MCF 10A (cell line): ENCODE measurements at regions not wholly inside any gene's neighbourhood (a gene's known extent, or its start where the extent isn't known, plus 50 kb on each side); places are given as distances from the start of the nearest gene placed in this dataset.

Experiments
- BruUV-seq: library from RNA; stranded (reverse); fragments of 400-500 nt; replicated peaks from 2 replicates; lab custom pipeline; 2021; lab: Mats Ljungman, UMichigan
- CTCF ChIA-PET: fragments of 300-600 bp; sonication (Branson Sonifier 250); formaldehyde crosslinking; extraction: SDS; loops from one replicate; lab custom pipeline; 2021; ENCODE audit warnings: antibody characterized with exemption, inconsistent platforms; lab: Yijun Ruan, JAX
- POLR2A ChIA-PET: fragments of 300-600, 350-650 bp; sonication (Branson Sonifier 250); formaldehyde crosslinking; extraction: SDS; loops from one replicate; lab custom pipeline; 2020; ENCODE audit warnings: antibody characterized with exemption, inconsistent platforms; lab: Yijun Ruan, JAX
- DNase-seq: peaks from one replicate; pipeline ENCODE4 v3.0.0-alpha.2; 2018; ENCODE audit not compliant: unreplicated experiment
- H3K27ac Mint-ChIP-seq: one replicate; pipeline ENCODE4 v1.8.0; 2022; ENCODE audit warnings: mild to moderate bottlenecking, low read depth, mixed read lengths; ENCODE audit not compliant: unreplicated experiment
- H3K27me3 Mint-ChIP-seq: one replicate; pipeline ENCODE4 v1.8.0; 2022; ENCODE audit warnings: mixed read lengths; ENCODE audit not compliant: insufficient read depth, unreplicated experiment
- H3K36me3 Mint-ChIP-seq: one replicate; pipeline ENCODE4 v1.8.0; 2022; ENCODE audit warnings: mild to moderate bottlenecking, moderate library complexity, mixed read lengths; ENCODE audit not compliant: insufficient read depth, unreplicated experiment
- H3K4me1 Mint-ChIP-seq: one replicate; pipeline ENCODE4 v1.8.0; 2022; ENCODE audit warnings: mixed read lengths; ENCODE audit not compliant: insufficient read depth, unreplicated experiment
- H3K4me3 Mint-ChIP-seq: one replicate; pipeline ENCODE4 v1.8.0; 2022; ENCODE audit warnings: mild to moderate bottlenecking, moderate library complexity, mixed read lengths; ENCODE audit not compliant: unreplicated experiment
- H3K9me3 Mint-ChIP-seq: one replicate; pipeline ENCODE4 v1.8.0; 2022; ENCODE audit warnings: mixed read lengths; ENCODE audit not compliant: unreplicated experiment
- CTCF ChIP-seq: fragments of 200-600 bp; IDR thresholded peaks from one replicate; pipeline ENCODE4 v1.8.0; 2022; ENCODE audit warnings: antibody characterized with exemption, mild to moderate bottlenecking; ENCODE audit not compliant: unreplicated experiment
- intact Hi-C: fragments of 100-400 bp; cut with micrococcal nuclease; formaldehyde crosslinking; loops from 2 replicates; pipeline ENCODE4 v1.14.1; 2022

GRCh38 chr17:69669441-69670178, 255.1 kb downstream of the MAP2K6 start:
- intact Hi-C loops = no loop called here
- DNase-seq = no peak
- TF ChIP-seq CTCF = no peak
- H3K36me3 Mint-ChIP-seq = no peaks in the 10 kb centered on the region
- CTCF ChIA-PET = no interaction called here
- no peaks in the 10 kb centered on the region for H3K27me3 Mint-ChIP-seq
- POLR2A ChIA-PET = no interaction called here
- BruUV-seq = no TSS peak
- H3K4me3 Mint-ChIP-seq = no peak overlapping the region
- no peaks in the 10 kb centered on the region for H3K9me3 Mint-ChIP-seq
- H3K4me1 Mint-ChIP-seq = no peaks in the 10 kb centered on the region
- H3K27ac Mint-ChIP-seq = no peak overlapping the region

GRCh38 chr17:69672924-69673323, 258.4 kb downstream of the MAP2K6 start:
- H3K27me3 Mint-ChIP-seq = no peaks in the 10 kb centered on the region
- no peaks in the 10 kb centered on the region for H3K36me3 Mint-ChIP-seq
- no peak for DNase-seq
- TF ChIP-seq CTCF = no peak
- no peaks in the 10 kb centered on the region for H3K4me1 Mint-ChIP-seq
- ChIA-PET CTCF (no interaction called here), POLR2A (interaction anchor here (0.5 to 1.9 kb wide), 2 partner anchors 18 to 66 kb away, joined by 3 to 5 read pairs; no protein-coding TSS in a partner anchor)
- intact Hi-C loops = no loop called here
- no TSS peak for BruUV-seq
- no peak overlapping the region for H3K27ac Mint-ChIP-seq
- H3K4me3 Mint-ChIP-seq = no peak overlapping the region
- H3K9me3 Mint-ChIP-seq = no peaks in the 10 kb centered on the region

- H3K36me3 Mint-ChIP-seq = no peaks in the 10 kb centered on the region
- H3K4me1 Mint-ChIP-seq = no peaks in the 10 kb centered on the region
- intact Hi-C loops = no loop called here
- H3K9me3 Mint-ChIP-seq = no peaks in the 10 kb centered on the region
- H3K27me3 Mint-ChIP-seq = no peaks in the 10 kb centered on the region
- BruUV-seq = no TSS peak
- no peak for DNase-seq
- POLR2A ChIA-PET = no interaction called here
- H3K4me3 Mint-ChIP-seq = no peak overlapping the region
- CTCF ChIA-PET = interaction anchor here (0.6 kb wide), 1 partner anchor 29 kb away, joined by 3 read pairs; no protein-coding TSS in a partner anchor
- no peak overlapping the region for H3K27ac Mint-ChIP-seq
- TF ChIP-seq CTCF = no peak
Observed at GRCh38 chr17:69677130-69677529, 262.6 kb downstream of the MAP2K6 start.

GRCh38 chr17:69678206-69678605, 263.7 kb downstream of the MAP2K6 start:
- ChIA-PET POLR2A (interaction anchor here (1.3 kb wide), 1 partner anchor 83 kb away, joined by 5 read pairs; no protein-coding TSS in a partner anchor), CTCF (interaction anchor here (0.6 to 1.6 kb wide), 4 partner anchors 10 to 874 kb away, joined by 3 to 4 read pairs (median 3); no protein-coding TSS in a partner anchor)
- H3K4me1 Mint-ChIP-seq = no peaks in the 10 kb centered on the region
- H3K9me3 Mint-ChIP-seq = no peaks in the 10 kb centered on the region
- intact Hi-C loops = no loop called here
- no TSS peak for BruUV-seq
- H3K4me3 Mint-ChIP-seq = no peak overlapping the region
- DNase-seq = no peak
- H3K27ac Mint-ChIP-seq = no peak overlapping the region
- TF ChIP-seq CTCF = no peak
- no peaks in the 10 kb centered on the region for H3K27me3 Mint-ChIP-seq
- no peaks in the 10 kb centered on the region for H3K36me3 Mint-ChIP-seq
